Esophagus squamous epithelium (tissue), 5 donors: ENCODE measurements at regions not wholly inside any gene's neighbourhood (a gene's known extent, or its start where the extent isn't known, plus 50 kb on each side); places are given as distances from the start of the nearest gene placed in this dataset.

Experiments used
- DNase-seq: peaks from one replicate; lab custom pipeline; 2025; lab: John Stamatoyannopoulos, UW
- H3K27ac ChIP-seq, 4 donors: fragments of 200-600 bp; sonication (generic); one replicate each; pipeline ENCODE4 v1.5.1; 2016 to 2019; ENCODE audit warnings: mild to moderate bottlenecking in 1 of 4
- H3K27me3 ChIP-seq, 4 donors: fragments of 200-600 bp; sonication (generic); 1 replicate in 3 of 4; 2 replicates in 1 of 4; pipeline versions ENCODE4 v1.5.1 to v1.6.0; 2017 to 2021; ENCODE audit warnings: antibody characterized with exemption in 1 of 4
- H3K36me3 ChIP-seq, 3 donors: fragments of 200-600 bp; sonication (generic); one replicate each; pipeline ENCODE4 v1.5.1; 2016 to 2019
- H3K4me1 ChIP-seq, 3 donors: fragments of 200-600 bp; sonication (generic); one replicate each; pipeline ENCODE4 v1.5.1; 2017 to 2019
- H3K4me3 ChIP-seq, 4 donors: fragments of 200-600 bp; sonication (generic); 1 replicate in 3 of 4; 2 replicates in 1 of 4; pipeline ENCODE4 v1.5.1; 2016 to 2019; ENCODE audit warnings: mild to moderate bottlenecking in 2 of 4, moderate library complexity in 1 of 4
- H3K9me3 ChIP-seq, 3 donors: fragments of 200-600 bp; sonication (generic); one replicate each; pipeline ENCODE4 v1.5.1; 2016 to 2019
- POLR2A ChIP-seq, 4 donors: fragments of 450-650 bp; IDR thresholded peaks; one replicate each; pipeline ENCODE4 v1.6.1; 2017; ENCODE audit warnings: antibody characterized with exemption in 4 of 4, mild to moderate bottlenecking in 4 of 4, moderate library complexity in 3 of 4
- WGBS, 2 donors: methylation state at CpG; one replicate each; pipeline ENCODE4 v1.1.5; 2018; 5-methylcytosine and 5-hydroxymethylcytosine counted together
- intact Hi-C: fragments of 100-400 bp; cut with DNase I; formaldehyde crosslinking; loops from one replicate; pipeline ENCODE4 v1.15.0; 2022
- TF ChIP-seq, protein P1 (sequence below), 6 experiments: fragments of 450-650 bp in 4 of 6; fragments of 200-600 bp in 2 of 6; sonication (generic) in 2 of 6; IDR thresholded peaks; one replicate each; pipeline ENCODE4 v1.5.1; 2016 to 2019; ENCODE audit warnings: antibody characterized with exemption in 6 of 6, mild to moderate bottlenecking in 4 of 6, moderate library complexity in 4 of 6
- donor health status: DM: yes; HTN: yes; CAD: no.

DNA sequence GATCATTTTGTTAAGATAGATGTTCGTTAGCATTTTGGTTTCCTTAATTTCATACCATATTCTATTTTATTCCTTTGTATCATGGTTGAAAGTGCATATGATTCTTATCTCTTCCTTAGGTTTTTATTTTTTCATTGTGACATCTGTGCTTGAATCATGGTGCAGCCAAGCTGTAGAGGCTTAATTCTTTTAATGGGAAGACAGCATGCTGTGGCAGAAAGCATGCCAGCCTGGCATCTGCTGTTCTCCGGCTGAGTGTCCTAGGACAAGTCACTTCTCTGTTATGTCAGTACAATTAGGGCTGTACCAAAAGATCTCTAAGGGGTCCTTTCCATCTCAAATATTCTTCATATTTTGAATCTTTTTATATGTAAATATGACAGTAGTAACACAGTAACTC lies 68.5 kb upstream of the PMFBP1 start:
- H3K4me1 ChIP-seq, result no peaks in the 10 kb centered on the region
- no peaks in the 10 kb centered on the region for H3K27me3 ChIP-seq
- no peaks in the 10 kb centered on the region for H3K9me3 ChIP-seq
- no peak overlapping the region for H3K4me3 ChIP-seq
- 76 to 80% methylated on average over 2 of the region's 2 CpGs for WGBS, 2 donors
- H3K27ac ChIP-seq, result no peak overlapping the region
- intact Hi-C loops, result no loop called here
- TF ChIP-seq, protein P1, sequence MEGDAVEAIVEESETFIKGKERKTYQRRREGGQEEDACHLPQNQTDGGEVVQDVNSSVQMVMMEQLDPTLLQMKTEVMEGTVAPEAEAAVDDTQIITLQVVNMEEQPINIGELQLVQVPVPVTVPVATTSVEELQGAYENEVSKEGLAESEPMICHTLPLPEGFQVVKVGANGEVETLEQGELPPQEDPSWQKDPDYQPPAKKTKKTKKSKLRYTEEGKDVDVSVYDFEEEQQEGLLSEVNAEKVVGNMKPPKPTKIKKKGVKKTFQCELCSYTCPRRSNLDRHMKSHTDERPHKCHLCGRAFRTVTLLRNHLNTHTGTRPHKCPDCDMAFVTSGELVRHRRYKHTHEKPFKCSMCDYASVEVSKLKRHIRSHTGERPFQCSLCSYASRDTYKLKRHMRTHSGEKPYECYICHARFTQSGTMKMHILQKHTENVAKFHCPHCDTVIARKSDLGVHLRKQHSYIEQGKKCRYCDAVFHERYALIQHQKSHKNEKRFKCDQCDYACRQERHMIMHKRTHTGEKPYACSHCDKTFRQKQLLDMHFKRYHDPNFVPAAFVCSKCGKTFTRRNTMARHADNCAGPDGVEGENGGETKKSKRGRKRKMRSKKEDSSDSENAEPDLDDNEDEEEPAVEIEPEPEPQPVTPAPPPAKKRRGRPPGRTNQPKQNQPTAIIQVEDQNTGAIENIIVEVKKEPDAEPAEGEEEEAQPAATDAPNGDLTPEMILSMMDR (IDR thresholded peaks at IDR 0.05), result no peak
- no peak for TF ChIP-seq POLR2A (IDR thresholded peaks at IDR 0.05)
- DNase-seq, result no peak
- H3K36me3 ChIP-seq, result no peaks in the 10 kb centered on the region

- WGBS, 2 donors, result 53 to 64% methylated on average over 2 of the region's 2 CpGs
- H3K27ac ChIP-seq, result no peak overlapping the region
- TF ChIP-seq POLR2A (IDR thresholded peaks at IDR 0.05), result no peak
- intact Hi-C loops, result no loop called here
- H3K9me3 ChIP-seq, result no peaks in the 10 kb centered on the region
- H3K4me3 ChIP-seq, result no peak overlapping the region
- no peaks in the 10 kb centered on the region for H3K36me3 ChIP-seq
- no peaks in the 10 kb centered on the region for H3K4me1 ChIP-seq
- H3K27me3 ChIP-seq, result no peaks in the 10 kb centered on the region
- no peak for DNase-seq
Observed at GRCh38 chr16:72236866-72237265, 64.9 kb upstream of the PMFBP1 start.

GRCh38 chr16:72234387-72234786 lies 62.4 kb upstream of the PMFBP1 start:
- TF ChIP-seq, protein P1 (IDR thresholded peaks at IDR 0.05), result no peak
- no peak for TF ChIP-seq POLR2A (IDR thresholded peaks at IDR 0.05)
- Histone ChIP-seq H3K27ac (no peak overlapping the region), H3K4me3 (no peak overlapping the region), H3K36me3 (no peaks in the 10 kb centered on the region), H3K4me1 (no peaks in the 10 kb centered on the region), H3K27me3 (no peaks in the 10 kb centered on the region), H3K9me3 (no peaks in the 10 kb centered on the region)
- 48 to 63% methylated on average over 5 of the region's 5 CpGs for WGBS, 2 donors
- intact Hi-C loops, result no loop called here
- no peak for DNase-seq

DNA sequence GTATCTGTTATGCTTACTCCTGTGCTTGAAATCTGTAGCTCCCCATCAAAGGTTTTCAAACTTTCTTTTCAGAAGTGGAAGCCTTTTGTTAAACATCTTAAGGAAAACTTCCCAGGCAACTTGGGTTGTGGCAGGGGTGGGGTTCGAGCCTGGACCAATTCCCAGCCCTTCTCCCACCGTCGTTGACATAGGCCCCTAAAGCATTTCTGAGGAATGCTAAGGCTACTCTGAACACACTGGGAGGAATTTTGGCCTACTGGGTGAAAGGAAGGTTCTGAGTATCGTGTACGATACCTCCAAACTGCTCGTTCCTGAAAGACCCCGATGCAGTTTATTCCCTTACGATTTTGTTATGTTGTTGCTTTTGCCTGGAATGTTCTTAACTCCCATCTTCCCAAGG lies 56.1 kb upstream of the PMFBP1 start:
- no peak for TF ChIP-seq POLR2A (IDR thresholded peaks at IDR 0.05)
- TF ChIP-seq, protein P1 (IDR thresholded peaks at IDR 0.05), result no peak
- WGBS, 2 donors, result 75 to 86% methylated on average over 8 of the region's 8 CpGs
- H3K4me1 ChIP-seq, result no peaks in the 10 kb centered on the region
- DNase-seq, result no peak
- no peak overlapping the region for H3K4me3 ChIP-seq
- H3K27ac ChIP-seq, result no peak overlapping the region
- intact Hi-C loops, result no loop called here
- H3K9me3 ChIP-seq, result no peaks in the 10 kb centered on the region
- H3K36me3 ChIP-seq, result no peaks in the 10 kb centered on the region
- no peaks in the 10 kb centered on the region for H3K27me3 ChIP-seq

DNA sequence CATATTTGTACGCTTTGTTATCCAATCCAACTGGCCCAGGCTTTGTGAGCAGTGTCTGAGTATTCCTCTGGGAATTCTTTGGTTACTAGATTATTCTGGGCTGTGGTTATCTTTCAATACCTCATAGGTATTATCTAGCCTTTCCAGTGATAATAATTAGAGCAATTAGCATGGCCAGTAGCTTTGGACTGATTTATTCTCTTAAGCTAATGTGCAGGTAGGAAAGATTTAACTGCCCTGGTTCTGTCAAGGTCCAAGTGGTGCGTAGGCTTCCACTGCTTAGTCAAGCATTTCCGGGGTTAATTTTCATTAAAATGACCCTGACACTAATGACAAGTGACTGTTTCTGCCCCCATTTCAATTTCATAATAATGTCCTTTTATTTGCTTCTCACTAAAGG lies 54.2 kb upstream of the PMFBP1 start:
- WGBS, 2 donors, result 88 to 90% methylated on average over 2 of the region's 3 CpGs
- Histone ChIP-seq H3K9me3 (no peaks in the 10 kb centered on the region), H3K27me3 (no peaks in the 10 kb centered on the region), H3K4me3 (no peak overlapping the region), H3K4me1 (no peaks in the 10 kb centered on the region), H3K27ac (no peak overlapping the region), H3K36me3 (no peaks in the 10 kb centered on the region)
- TF ChIP-seq POLR2A (IDR thresholded peaks at IDR 0.05), result no peak
- TF ChIP-seq, protein P1 (IDR thresholded peaks at IDR 0.05), result no peak
- intact Hi-C loops, result no loop called here
- no peak for DNase-seq

DNA sequence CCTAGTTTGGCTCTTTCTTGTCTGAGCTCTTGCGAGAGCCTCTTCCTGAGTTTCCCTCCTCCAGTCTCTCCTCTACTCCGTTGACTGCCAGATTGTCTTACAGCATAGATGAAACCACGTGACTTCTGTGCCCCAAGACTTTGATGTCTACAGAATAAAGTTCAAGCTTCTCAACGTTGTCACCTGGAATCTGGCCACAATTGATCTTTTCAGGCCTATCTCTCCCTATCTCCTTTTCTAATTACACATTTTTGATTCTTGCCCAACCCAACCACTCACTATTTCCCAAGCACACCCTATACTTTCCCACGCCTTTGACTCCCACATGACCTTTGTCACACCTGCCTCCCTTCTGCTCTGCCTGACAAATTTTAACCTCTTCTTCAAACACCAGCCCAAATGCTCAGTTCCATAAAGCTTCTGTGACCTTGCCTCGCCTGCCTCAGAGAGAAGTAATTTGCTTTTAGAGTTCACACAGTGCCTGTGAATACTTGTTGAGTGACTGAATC lies 52.4 kb upstream of the PMFBP1 start:
- Histone ChIP-seq H3K9me3 (no peaks in the 10 kb centered on the region), H3K27ac (peak overlapping the region in 1 of 4 donors; percentile 31), H3K4me1 (no peaks in the 10 kb centered on the region), H3K36me3 (no peaks in the 10 kb centered on the region), H3K4me3 (no peak overlapping the region), H3K27me3 (no peaks in the 10 kb centered on the region)
- 56 to 60% methylated on average over 6 of the region's 6 CpGs for WGBS, 2 donors
- no peak for DNase-seq
- intact Hi-C loops, result no loop called here
- TF ChIP-seq POLR2A (IDR thresholded peaks at IDR 0.05), result no peak
- TF ChIP-seq, protein P1 (IDR thresholded peaks at IDR 0.05), result no peak
